ENCODE measurements at regions not wholly inside any gene's neighbourhood (a gene's known extent, or its start where the extent isn't known, plus 50 kb on each side); places are given as distances from the start of the nearest gene placed in this dataset.

DNA sequence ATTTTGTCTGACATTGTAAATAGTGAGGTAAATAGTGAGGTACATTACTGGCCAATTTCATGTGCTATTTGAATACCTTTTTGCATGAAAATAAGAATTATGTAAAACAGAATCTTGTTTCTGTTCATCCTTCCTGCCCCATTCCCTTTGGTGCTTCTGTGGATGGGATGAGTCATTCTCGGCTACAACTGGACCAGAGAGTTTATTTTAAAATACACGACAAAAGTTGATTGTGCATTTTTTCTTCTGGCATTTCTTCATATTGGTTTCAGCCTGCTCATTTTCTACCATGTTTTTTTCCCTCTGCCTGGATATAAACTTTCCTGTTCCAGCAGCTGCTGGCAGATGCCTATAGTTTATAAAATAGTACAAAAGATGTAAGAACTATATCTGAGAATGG, 107.5 kb downstream of the CYSLTR2 start:
- DNase-seq = no peak

DNA sequence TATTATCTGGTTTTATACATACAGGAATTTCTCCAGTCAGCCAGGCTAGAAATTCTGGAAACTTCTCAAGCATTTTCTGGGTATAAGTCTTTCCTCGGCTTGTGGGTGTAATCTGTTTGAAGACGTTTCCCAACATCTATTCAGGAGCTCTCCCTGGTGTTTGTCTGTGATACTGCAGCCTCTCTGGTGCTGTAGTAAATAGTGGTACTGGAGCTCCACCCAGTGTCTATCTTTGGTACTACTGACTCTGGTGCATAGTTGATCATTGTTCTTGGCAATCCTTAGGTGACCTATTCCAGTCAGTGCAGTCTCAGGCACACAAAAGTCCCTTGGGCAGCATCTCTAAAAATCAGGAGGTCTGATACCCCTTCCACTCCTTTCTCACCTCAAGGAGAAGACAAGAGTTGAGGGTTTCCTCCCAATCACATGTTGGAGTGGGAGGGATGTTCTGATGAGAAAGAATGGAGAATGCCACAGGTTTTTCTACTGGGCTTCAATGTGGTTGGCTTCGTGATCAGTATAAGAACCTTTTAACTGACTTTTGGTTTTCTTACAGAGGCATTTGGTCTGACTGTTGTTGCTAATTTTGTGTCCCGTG, 115.5 kb downstream of the CYSLTR2 start:
- DNase-seq = peak; percentile 92

DNA sequence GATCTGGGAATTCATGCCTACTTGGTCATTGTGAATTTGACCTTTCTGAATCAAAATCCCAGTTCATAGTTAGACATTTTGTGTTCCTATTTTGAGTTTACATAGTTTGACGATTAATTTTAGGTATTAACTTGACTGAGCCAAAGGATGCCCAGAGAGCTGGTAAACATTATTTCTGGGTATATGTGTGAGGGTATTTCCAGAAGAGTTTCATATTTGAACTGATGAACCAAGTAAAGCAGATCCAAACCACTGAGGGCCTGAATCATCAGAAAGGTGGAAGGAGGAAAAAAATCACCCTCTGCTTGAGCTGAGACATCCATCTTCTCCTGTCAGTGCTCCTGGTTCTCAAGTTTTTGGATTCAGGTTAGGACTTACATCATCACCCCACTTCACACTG, 116.6 kb downstream of the CYSLTR2 start:
- no peak for DNase-seq

DNA sequence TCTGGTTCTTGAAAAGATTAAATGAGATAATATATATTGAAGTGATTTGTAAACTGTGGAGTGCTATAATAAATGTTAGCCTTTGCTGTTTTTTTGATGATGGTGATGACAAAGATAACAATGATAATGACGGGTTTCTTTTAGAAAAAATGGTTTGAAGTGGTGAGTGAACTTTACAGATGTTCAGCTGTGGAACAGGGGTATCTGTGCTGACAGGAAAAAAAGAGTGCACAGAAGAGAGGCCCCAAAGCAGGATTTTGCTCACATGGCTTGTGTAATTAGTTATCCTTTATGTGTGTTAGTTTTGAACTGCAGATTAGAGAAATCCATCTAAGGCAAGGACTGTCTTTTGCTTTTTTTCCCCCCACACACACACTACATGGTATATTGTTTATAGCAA, 119.2 kb downstream of the CYSLTR2 start:
- no peak for DNase-seq

DNA sequence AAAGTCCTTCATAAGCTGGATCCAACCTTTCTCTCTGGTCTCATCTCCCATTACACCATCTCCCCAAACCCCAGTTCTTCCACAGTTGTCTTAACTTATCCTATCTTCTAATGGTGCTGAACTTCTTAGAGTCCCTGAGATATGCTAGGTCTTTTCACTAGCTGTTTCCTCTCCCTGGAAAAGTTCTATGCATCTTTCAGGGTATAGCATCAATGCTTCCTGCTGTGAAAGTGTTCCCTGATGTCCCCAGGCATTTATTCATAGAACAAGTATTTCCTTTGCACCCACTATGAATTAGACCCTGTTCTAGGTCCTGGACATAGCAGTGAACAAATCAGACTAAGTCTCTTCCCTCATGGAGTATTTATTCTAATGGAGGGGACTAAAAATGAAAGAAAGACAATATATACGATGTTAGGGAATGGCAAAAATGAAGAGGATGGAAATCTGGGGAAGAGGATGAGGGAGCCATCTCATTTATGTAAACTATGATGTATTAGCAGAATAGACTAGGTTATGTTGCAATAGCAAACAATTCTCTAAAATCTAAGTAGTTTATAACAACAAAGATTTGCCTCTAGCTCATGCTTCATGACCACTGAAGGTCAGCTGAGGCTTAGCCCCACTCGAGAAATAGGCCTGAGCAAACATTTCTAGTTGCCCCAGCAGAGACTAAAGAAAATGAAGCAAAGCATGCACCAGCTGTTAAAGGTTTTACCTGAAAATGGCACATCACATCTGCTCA, 120.0 kb downstream of the CYSLTR2 start:
- DNase-seq = no peak

DNA sequence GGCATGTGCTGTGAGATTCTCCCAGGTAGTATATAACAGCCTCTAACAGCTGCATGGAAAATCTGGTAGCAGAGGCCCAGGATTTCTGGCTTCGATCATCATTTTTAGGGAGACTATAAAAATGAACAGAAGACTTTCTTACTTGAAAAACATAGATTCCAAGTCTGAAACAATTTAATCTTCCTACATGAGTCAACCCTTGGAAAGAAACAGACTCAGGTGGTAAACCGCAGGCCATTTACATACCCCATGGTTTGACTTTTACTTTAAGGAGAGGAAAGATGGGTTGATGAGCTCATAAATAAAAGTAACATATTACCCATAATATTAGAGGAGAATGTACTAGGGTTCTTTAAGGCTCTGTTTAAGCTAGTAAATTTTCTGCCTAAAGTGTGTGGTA, 121.6 kb downstream of the CYSLTR2 start:
- no peak for DNase-seq

DNA sequence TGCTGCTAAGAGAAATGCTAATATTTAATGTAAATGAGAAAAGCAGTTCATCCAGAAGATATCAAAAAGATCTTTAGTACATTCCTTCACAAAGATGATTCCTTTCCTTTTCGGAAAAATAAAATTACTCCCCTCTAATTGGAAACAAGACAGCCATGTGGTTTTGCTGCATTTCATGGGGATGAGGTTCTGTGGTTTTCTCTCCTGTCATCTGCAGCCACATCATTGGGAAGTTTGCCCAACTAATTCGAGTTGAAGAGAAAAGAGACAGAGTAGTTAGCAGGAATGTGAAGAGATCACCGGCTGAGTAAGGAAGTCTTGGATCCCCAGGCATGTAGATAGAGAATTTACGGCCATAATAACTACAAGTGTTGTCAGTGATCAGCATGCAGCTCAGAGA, 122.1 kb downstream of the CYSLTR2 start:
- DNase-seq = peak; percentile 71

DNA sequence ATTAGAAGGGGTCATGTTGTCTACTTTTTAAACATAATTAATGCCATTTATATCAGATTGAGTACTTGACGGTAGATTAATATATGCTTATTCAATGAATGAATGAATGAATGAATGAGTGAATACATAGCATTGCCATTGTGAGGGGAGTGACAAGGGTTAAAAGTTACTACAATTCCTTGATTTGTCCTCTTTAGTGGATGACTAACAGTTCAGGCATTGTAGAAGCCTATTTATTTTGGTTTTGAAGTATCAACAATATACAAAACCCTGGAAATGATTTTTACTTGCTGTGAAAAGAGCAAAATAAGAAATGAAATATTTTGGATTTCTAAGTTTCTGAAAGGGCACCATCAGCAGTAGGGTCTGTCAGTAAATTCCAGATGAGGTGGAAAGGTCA, 122.7 kb downstream of the CYSLTR2 start:
- DNase-seq = no peak

DNA sequence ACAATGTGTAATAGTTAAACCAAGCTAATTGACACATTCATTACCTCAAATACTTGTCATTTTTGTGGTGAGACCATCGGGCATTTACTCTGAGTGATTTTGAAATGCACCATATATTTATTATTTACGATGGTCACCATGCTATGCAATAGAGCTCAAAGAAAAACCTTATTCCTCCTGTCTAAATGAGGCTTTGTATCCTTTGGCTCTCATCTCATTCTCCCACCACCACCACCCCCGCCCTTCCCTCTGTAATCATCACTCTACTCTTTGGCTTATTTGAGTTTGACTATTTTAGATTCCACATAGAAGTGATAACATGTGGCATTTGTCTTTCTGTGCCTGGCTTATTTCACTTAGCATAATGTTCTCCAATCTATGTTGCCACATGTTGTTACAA, 124.9 kb downstream of the CYSLTR2 start:
- DNase-seq = no peak

DNA sequence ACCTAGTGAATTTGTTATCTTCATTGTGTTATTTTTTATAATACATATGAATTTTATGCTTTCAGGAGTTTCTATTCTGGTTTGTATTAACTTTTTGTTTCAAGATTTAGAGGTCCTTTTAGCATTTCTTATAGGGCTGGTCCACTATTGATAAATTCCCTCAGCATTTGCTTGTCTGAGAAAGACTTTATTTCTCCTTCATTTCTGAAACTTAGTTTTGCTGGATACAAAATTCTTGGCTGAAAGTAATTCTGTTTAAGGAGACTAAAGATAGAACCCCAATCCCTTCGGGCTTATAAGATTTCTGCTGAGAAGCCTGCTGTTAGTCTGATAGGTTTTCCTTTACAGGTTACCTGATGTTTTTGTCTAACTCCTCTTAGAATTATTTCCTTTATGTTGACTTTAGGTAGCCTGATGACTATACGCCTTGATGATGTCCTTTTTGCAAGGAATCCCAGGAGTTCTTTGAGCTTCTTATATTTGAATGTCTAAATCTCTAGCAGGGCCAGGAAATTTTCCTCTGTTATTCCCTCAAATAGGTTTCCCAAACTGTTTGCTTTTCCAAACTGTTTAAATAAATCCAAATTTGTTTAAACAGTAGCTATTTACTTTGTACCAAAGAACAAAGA, 127.1 kb downstream of the CYSLTR2 start:
- DNase-seq = no peak

DNA sequence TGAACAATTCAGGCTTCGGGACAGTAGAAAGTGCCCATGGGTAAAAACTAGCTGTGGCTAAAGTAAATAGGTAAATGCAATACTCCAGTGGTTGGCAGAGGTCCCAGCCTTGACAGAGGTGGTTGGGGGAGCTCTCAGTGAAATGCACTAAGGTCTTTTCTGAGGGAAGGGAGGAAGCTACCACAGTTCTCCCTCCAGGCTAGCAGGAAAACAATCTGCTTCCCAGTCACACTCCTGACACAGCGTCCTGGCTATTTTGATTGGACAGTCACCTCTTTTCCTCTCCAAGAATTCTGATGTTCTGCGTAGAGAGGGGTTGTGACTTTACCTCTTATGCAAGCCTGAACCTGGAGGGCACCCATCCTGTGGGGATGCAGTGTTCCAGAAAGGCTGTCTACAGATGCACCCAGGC, 128.7 kb downstream of the CYSLTR2 start:
- DNase-seq = no peak

DNA sequence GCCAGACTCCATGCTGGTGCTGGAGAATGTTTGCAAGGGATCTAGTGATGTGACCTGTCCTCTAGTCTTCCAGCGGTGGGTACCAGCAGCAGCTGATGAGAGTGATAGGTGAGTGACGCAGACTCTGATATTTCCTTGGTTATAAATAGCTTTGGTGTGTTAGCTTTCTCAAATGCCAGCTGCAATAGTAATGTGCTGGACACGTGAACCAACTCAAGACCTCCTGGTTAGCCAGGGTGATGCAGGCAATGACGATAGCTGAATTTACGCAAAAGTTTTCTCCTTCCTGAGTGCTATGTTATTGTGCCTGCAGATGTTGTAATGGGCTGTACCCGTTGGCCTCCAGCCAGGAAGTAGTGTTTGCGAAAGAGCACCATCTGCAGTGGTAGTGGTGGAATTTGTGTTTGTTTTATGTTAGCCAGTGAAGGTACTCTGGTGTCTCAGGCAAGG, 129.5 kb downstream of the CYSLTR2 start:
- no peak for DNase-seq

DNA sequence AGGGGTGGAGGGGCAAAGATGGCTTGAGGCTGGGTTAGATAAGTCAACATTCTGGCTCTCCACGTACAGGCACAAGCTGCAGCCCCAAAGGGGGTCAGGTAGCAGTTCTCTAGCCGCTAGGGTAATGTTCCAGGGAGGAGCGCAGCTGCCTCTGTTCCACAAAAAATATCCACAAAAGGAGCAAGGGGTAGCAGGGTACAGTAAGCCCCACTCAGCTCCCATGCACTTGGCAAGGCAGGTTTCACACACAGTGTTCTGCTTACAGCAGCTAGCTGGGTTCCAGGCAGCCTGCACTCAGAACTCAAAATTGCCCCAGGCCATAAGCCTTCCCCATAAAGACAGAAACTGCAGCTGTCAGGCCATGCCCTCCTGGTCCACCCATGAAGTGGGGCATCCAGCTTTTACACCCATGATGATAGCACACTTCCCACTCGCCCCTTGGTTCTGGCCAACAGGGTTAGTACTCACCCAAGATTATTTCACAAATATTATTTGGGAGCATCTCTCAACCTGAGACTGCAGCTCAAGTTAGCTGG, 130.0 kb downstream of the CYSLTR2 start:
- no peak for DNase-seq

DNA sequence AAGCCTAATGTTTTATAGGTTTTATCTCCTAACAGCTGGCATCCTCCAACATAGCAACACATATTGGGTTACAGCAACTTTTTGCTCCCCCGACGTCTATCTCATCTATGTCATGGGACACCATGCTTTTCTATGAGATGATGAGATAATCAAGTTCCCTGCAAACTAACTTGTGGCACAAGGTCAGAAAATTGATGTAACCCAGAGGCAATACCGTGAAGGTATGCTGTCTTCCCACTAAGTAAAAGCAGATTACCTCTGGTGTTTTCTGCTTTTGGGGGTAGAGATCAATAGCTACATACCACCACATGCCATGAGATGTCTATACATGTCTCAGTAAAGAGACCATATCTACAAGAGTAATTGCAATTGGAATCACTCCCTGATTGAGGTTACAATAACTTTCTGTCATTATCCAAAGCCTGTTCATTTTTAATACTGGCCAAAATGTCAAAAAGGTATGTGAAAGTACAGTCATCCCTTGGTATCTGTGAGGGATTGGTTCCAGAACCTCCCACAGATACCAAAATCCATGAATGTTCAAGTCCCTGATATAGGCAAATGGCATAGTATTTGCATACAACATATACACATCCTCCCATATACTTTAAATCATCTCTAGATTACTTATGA, 131.3 kb downstream of the CYSLTR2 start:
- DNase-seq = no peak

DNA sequence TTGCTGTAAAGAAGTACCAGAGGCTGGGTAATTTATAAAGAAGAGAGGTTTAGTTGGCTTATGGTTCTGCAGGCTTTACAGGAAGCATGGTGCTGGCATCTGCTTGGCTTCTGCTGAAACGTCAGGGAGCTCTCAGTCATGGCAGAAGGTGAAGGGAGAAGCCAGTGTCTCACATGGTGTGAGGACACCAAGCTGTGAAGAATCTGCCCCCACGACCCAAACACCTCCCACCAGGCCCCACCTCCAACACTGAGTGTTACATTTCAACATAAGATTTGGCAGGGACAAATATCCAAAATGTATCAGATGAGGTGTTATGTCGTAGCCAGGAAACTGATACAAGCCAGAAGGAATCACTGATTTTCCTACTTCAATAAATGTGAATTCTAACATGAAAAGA, 136.5 kb downstream of the CYSLTR2 start:
- no peak for DNase-seq

DNA sequence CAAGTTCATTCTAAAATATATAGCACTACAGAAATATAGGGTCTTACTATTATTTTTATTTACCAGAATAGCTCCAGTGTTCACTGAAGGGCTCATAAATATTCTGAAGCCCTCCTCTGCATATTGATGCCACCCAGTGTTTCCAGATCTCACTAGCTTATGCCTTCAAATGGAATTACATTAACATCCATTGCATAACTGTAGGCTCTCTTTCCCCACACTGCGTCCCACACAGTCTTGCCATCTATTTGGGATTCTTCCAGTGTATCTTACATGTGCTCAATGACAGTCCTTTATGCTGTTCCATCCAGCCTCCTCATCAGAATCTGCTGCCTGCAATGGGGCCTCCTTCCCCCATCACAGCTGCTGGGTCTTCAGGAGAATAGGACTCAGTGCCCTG, 137.2 kb downstream of the CYSLTR2 start:
- DNase-seq = no peak

DNA sequence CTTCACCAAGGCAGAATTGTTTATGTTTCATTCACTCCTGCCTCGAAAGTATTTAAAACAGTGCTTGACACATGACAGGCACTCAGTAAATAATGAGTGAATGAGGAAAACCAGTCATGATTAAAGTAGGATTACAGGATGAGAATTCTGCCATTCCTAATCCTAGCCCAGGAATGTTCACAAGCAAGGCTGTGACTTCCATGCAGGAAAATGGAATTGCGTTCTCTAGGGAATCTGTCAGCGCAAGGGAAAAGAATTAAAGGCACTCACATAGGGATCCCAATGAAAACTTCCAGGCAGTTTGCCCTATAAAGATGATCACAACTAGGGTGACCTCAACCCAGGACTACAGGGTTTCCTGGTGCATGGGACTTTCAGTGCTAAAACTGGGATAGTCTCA, 143.4 kb downstream of the CYSLTR2 start:
- DNase-seq = no peak

DNA sequence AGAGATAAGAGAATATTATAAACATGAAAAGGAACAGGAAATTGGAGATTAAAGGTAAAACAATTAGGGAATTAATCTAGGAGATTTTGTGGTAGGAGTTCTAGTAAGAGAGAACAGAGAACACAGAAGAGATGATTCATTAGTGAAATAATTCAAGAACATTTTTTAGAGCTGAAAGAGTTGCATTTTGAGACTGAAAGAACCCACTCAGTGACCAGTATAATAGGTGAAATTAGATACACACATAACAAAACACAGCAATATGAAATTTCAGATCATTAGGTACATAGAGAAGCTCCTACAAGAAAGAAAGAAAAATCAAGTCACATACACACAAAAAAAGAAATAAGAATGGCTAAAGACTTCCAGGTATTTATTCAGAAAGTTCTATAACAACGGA, 144.0 kb downstream of the CYSLTR2 start:
- DNase-seq = no peak

DNA sequence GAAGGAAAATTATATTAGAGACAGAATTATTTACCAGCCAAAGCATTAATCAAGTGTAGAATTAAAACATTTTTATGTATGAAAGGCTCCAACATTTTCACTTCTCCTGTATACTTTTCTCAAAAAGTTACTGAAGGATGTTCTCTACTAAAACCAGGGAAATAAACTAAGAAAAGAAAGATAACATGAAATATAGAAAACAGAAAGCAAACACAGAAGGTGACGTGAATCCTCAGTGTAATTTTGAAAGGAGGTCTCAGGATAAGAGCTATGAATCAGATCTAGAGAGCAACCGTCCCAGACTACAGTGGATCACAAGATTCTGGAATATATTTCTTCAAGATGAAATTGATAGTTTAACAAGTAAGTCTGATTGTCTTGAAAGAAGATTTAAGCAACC, 144.5 kb downstream of the CYSLTR2 start:
- no peak for DNase-seq

DNA sequence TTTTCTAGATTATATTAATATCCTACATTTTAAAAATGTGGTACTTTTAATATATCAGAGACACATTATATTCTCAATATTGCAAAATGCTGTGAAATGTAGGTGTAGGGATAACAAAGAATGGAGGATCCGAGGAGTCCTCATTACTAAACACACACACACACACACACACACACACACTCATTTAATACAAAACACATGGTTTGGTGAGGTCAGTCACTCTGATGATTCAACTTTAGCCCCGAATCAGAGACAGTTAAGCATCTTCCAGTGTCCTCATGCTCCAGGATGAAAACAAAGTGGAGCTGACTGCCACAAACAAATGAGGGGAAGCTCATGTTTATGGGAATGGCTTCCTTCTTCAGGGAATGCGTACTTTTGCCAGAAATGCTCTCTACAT, 147.5 kb downstream of the CYSLTR2 start:
- no peak for DNase-seq

DNA sequence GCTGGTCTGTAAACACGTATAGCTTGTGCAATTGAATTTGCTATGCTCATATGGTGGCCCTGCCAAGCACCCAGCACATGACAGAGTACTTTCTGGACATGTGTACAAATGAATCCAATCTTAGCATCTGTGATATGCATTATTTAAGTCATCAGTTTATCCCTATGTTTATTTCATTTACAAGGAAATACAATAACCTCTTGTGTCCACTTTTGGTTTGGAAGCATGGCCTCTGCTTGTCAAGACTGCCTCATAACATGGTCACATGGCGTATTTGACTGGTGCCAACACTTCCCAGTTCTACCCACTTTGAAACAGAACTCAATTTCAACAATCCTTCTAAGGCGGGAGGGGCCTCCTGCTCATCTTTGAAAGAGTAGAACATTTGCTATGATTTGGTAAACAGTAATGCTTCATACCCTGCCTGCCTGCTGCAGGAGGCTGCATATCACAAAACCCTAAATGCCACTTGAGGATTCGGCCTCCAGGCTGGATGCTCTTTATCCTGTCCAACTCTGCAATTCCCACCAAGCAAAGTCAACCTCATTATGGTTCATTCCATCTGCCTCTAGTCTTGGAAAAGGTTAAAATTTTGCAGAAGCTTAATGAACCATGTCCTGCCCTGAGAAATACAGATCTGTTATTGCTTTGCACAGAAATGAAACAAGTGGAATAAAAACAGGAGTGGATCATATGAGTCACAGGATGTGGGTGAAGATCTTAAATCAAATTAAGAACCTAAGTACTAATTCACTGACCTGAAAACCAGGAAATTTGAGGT, 151.3 kb downstream of the CYSLTR2 start:
- DNase-seq = no peak

DNA sequence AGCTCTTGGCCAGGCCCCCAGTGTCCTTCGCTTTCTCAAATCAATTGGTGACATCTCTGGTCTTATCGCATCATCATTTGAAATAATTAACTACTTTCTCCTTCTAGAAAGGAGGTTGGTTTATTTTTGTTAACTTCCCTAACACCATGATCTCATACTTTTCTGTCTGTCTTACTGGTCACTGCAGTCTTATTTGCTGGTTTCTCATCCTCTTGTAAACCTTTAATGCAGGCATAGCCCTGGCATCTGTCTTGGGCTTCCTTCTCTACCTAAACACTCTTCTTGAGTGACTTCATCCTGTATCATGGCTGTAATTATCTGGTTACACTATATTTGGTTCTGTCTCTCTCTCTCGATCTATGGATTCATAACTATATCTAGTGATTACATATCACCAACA, 152.8 kb downstream of the CYSLTR2 start:
- DNase-seq = no peak

DNA sequence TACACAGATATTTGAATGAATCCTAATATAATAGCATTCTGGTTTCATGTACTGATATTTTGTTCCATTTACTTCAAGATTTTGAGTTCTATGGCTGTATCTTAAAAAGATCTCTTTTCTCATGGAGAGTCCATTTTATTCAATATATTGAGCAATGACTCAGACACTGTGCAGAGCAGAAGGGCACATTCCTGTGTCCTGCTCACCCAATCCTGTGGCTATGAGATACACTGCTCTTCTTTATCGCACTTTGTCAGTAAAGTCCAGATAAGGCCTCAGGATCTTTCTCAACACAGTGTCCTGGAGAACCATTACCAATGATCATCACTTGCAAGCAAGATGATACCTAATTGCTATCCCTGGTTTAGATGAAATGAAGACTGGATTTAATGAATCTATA, 155.0 kb downstream of the CYSLTR2 start:
- no peak for DNase-seq
